ENCODE measurements at regions not wholly inside any gene's neighbourhood (a gene's known extent, or its start where the extent isn't known, plus 50 kb on each side); places are given as distances from the start of the nearest gene placed in this dataset.

DNA sequence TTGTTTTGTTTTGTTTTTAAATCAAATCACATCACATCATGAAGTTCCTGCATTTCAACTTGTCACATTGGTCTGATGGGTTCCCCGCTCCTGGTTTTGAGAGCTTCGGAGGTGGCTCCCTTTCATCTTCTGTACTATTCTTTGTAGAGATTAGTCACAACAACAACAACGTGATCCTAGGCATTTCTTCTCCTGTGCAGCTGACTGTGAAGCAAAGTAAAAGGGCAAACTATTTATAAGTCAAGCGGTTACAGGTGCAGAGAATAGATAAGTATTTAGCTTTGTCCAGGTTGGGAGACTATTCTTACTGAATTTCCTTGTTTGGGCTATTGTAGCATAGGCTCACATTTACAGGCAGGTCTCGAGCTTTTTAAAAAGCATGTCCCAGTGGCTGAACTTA is 197.7 kb upstream of the CDKN2B start:
- TF ChIP-seq, protein P1, sequence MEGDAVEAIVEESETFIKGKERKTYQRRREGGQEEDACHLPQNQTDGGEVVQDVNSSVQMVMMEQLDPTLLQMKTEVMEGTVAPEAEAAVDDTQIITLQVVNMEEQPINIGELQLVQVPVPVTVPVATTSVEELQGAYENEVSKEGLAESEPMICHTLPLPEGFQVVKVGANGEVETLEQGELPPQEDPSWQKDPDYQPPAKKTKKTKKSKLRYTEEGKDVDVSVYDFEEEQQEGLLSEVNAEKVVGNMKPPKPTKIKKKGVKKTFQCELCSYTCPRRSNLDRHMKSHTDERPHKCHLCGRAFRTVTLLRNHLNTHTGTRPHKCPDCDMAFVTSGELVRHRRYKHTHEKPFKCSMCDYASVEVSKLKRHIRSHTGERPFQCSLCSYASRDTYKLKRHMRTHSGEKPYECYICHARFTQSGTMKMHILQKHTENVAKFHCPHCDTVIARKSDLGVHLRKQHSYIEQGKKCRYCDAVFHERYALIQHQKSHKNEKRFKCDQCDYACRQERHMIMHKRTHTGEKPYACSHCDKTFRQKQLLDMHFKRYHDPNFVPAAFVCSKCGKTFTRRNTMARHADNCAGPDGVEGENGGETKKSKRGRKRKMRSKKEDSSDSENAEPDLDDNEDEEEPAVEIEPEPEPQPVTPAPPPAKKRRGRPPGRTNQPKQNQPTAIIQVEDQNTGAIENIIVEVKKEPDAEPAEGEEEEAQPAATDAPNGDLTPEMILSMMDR (IDR thresholded peaks at IDR 0.05) = no peak
- no peak for TF ChIP-seq EZH2 (IDR thresholded peaks at IDR 0.05; ENCODE audit: borderline replicate concordance, insufficient read depth, low read depth, low read length, poor library complexity, severe bottlenecking)
